Inflammatory macrophage (primary cell): ENCODE measurements at regions not wholly inside any gene's neighbourhood (a gene's known extent, or its start where the extent isn't known, plus 50 kb on each side); places are given as distances from the start of the nearest gene placed in this dataset.

Experiments used
- DNase-seq, 2 donors: peaks; one replicate each; pipeline ENCODE4 v3.0.0-alpha.2; 2020 to 2022

DNA sequence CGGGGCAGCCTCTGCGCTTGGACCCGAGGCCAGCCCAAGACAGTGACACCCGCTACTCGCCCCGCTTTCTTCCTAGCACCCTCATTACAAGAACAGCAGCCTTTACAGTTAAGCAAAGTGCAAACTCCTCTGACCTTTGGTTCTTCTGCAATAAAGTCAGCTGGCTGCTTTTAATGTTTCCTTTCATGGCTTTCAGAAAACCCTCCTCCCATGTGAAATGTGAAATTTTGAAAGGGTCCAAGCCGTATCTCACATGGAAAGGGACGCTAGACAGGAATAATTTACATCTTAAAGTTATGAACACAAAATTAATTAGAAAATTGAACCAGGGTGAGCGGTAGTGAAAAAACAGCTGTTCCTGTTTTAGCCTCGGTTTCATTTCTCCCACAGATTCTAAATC, 520.1 kb upstream of the FRG1 start:
- no peak for DNase-seq

- peak in 1 of 2 donors; percentile 3 for DNase-seq
These were observed 504.5 kb upstream of the FRG1 start for GRCh38 chr4:189436207-189436606.

DNA sequence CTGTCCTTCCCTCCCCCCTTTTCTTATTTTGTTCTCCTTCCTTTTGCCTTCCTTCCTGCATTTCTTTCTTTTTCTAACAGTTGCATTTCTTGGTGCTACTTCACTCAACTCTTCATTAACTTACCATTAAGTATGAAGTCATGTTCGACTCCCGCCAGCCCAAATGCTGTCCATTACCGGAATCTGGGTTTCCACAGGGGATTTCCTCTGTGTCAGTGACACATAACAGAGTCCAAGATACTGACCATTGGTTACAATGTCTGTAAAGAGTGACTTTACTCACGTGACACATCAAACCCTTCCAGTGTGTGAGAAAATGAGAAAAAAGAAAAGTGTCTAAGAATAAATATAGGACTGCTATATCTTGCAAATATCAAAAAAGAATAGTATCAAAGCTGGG, 500.0 kb upstream of the FRG1 start:
- no peak for DNase-seq

DNA sequence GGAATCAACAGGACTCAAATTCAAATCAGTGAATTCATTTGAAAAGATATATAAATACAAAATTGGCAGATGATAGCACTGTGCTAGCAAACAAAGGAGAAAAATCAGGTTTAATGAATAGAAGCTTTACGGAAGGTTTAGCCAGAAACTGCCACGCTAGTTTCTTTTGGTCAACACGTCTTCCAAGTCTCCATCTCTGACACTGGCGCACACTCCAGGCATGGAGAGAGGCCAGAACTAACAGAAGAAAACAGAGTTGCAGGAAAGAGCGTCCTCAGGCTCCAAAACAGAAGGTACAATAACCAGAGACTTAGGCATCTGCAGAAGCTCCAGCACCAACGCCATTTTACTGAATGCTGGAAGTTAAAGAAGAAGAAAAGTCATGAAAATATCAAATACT, 497.3 kb upstream of the FRG1 start:
- no peak for DNase-seq

DNA sequence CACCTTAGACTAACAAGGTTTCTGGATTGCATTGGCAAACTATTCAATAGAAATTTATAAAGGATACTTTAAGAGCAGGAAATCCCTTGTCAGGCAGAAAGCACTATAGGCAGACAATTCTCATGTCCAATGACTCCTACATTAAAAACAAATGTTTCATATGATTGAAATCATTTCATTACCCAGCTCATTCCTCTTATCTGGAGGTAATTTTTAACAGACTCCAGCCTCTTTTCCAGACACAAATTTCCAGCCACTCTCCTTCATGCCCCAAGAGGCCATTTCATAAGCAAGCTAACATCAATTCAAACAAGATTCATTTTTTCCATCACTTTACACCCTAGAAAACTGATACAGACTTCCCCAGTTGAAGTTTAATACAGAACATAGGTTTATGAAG, 495.1 kb upstream of the FRG1 start:
- no peak for DNase-seq

DNA sequence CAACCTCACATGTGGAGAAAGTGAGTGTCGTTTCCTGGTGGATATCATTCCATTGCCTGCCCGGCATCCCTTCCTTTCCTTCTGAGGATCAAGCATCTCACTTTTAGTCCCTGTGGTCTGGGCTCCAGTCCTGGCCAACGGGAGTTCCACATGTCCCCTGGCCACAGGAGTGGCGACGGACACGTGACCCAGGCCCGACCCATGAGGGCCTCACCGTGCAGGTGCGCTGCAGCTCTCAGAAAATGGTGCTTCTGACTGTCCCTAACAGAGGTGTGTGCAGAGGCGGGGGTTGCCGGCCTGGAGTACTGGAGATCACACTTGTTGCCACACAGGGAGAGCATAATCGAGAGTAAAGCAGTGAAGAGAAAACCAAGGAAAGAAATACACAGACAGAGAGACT, 476.9 kb upstream of the FRG1 start:
- no peak for DNase-seq

DNA sequence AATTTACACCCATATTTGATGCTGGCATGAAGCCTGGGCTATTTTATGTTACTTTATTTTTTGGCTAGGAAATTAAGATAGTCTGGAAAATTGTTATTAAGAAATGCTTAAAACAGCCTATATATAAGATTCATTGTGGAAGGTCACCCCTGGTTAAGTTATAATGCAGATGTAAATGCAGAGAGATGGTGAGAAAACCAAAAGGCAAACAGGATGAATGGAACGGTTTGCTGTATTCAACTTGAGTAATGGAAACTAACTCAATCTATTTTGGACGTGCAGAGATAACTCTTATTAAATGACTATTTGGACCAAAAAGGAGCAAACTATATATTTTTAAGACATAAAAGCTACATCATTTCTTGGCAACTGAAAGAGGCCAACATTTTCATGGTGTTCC, 446.3 kb upstream of the FRG1 start:
- DNase-seq, result no peak

- no peak for DNase-seq
These were observed 443.2 kb upstream of the FRG1 start for GRCh38 chr4:189497516-189497915.

DNA sequence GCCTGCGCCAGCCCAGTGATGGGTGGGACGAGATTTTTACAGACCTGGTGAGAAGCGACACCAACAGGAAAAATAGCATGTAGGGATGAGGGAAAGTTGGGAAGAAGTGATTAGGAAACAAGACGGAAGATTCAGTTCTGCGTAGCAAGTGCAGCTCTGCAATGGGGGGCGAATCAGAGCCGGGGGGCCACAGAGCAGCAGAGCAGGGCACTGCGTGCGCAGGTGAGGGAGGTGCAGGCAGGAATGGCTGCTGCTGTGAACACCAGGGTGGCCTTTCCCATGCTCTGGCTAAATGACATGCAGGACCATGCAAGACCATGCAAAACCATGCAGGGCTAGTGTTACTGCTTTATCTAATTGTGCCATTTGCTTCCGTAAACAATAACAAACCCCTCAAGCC, 442.7 kb upstream of the FRG1 start:
- DNase-seq, result no peak

DNA sequence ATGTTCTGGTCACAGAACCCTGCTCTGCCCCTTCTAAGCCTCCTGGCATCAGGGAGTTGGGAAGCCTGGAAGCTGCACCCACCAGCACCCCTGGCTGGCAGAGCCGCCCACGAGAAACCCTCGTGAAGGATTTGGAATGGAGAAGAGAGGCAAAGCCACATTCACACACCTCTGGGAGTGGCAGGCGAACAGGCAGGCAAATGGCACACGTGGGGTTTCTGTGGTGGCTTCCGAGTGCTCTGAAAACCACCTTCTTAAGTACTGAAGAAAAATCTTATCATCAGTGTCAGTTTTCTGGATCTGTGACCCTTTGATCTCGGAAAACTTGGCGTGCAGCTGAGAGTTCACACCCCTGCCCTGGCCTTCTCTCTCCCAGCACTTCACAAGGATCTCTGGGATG, 442.2 kb upstream of the FRG1 start:
- DNase-seq, result no peak

DNA sequence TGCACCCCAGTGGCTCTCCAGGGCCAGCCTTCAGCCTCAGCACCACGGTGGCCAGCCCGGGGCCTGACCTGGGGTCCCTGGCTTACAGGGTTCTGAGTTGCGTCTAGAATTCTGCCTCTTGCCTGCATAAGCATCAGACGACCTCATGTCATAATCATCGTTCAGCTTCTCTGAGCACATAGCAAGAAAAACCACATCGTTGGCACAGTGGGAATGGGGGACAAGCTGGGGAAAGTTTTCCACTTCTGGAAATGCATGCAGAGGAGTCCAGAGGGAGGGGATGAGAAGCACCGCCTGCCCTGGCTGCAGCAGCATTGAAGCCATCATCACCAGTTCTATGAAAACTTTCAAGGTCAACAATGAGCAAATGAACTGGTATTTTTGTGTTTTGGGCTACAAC, 441.0 kb upstream of the FRG1 start:
- no peak for DNase-seq

DNA sequence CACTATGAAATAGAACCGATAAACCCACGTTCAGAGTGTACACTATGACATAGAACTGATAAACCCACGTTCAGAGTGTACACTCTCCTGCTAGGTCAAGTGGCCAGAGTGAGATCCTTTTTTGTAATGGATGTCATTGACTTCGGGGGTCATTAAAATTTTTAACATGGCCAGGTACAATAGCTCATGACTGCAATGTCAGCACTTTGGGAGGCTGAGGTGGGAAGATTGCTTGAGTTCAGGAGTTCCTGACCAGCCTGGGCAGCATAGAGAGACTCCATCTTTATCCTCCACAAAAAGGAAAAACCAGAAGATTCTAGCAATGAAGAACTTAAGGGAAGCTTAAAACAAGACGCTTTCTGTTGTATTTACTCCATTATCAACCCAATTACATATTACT, 439.7 kb upstream of the FRG1 start:
- no peak for DNase-seq

DNA sequence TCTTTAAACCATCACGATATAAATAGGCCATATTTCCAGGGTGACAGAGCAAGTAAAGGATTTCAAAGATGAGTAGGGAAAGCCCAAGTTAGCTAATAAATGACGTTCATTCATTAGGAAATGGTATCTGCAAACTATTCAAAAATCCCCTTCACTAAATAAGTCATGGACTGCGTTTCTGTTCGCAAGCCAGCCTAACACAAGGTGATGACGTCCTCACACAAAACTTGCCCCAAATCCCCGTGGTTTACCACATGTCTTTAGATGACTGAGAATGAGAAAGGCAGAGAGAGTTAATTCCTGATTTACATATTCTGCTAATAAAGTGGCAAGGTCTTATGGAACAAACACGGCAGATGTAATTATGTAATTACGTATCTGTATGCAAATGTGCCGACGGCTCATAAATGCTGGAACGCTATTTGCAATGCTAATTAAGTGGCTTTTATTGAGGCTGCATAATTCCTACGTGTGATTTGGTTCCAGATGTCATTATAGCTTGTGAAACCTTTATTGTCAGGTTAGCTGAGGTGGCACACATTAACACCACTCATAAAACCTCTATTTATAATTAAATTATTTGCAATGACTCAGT, 437.7 kb upstream of the FRG1 start:
- no peak for DNase-seq

DNA sequence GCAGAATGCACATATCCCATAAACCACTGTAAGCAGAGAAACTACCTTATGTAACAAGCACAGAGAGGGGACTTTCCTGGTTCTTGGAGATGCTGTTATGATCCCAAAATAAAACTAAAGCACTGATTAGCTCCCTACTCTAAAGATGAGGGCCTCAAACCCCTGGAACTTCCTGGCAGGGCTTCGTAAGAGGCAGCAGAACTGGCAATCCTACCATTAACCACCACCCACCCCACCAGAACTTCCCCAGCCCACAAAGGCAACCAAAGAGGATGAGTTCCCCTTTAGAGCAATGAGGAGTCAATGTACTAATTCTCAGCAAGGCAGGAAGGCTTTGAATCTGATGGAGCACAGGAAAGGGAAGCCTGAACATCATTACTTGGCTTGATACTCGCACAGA, 436.5 kb upstream of the FRG1 start:
- DNase-seq, result peak; percentile 56 to 84

- no peak for DNase-seq
These were observed 435.3 kb upstream of the FRG1 start for GRCh38 chr4:189505380-189505779.

- DNase-seq, result no peak
These were observed 434.6 kb upstream of the FRG1 start for GRCh38 chr4:189506080-189506479.

DNA sequence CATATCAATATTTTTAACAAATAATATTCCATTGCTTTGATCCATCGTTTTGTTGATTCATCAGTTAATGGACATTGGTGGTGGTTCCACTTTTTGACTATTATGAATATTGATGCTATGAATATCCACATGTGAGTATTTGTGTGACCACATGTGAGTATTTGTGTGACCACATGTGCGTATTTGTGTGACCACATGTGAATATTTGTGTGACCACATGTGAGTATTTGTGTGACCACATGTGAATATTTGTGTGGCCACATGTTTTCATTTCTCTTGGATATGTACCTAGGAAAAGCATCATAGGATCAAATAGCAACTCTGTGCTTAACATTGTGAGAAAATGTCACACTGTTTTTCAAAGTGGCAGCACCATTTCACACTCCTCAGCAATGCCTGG, 433.6 kb upstream of the FRG1 start:
- no peak for DNase-seq

DNA sequence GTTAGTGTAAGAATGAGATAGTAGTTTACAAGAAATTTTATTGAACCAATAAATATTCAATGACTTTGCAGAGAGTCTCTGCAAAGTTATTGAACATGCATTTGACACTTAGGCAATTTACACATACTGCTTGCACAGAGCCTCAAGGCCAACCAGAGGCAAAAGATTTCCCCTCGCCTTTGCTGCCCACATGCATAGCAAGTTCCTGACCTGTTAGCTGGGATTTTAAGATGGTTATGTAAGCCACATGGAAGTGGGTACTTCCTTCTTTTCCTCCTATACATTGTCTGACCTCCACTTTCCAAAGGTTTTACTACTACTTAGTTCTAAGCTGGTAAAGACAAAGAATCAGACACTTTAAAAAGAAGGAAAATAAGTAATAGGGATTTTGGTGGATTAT, 430.1 kb upstream of the FRG1 start:
- peak; percentile 44 to 68 for DNase-seq

- no peak for DNase-seq
These were observed 429.1 kb upstream of the FRG1 start for GRCh38 chr4:189511581-189511980.

DNA sequence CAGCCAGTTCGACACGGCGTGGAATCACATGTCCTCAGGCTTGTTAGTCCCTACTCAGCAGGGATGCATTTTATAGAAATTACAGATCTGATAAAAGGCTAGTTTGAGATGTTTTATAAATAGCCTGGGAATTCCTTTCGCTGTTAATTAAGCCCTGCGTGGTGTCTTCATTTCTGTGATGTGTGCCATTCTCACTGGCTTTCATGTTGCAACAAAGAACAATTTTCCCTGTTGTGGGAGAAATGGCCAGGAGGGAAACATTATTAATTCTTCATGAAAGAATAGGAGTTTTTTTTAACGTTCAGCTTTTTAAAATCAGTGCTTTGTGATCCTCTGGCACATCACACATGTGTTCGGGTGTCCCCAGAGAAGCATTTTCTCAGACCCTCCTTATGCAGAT, 427.3 kb upstream of the FRG1 start:
- no peak for DNase-seq

GRCh38 chr4:189514209-189514608, 426.5 kb upstream of the FRG1 start:
- DNase-seq, result no peak

DNA sequence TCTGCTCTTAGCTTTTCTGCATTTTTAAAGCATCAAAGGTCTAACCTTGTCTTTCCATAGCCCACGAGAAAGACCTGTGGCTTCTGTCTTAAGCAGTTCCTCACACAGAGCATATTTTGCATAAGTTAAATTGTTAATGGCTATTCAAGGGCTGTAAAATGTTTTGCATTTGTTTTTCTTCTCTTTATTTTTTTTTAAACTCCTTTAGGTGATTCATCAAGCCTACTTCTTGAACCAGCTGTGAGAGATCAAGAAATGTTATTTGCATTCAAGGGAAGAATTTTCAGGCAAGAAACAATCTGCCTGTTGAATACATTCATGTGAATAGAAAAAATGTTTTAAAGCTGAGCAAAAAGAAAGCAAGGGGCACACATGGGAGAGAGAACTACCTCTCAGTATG, 423.8 kb upstream of the FRG1 start:
- DNase-seq, result no peak

DNA sequence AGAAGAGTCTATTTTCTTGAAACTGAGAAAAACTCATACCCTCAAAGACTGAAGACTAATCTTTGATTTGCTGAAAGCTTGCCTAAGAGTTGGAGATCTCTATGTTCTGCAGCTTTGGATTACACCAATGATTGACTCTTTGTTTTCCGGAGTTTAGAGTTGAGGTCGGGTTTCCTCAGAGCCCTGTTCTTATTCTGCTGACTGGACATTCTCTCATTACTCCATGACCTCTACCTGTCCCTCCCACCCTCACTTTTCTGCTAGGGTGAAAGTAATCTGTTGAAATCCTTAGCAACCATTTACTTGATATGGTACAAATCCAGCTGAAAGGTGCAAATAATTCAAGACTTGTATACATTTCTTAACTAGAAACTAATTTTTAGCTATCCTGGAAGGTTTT, 421.5 kb upstream of the FRG1 start:
- DNase-seq, result no peak

DNA sequence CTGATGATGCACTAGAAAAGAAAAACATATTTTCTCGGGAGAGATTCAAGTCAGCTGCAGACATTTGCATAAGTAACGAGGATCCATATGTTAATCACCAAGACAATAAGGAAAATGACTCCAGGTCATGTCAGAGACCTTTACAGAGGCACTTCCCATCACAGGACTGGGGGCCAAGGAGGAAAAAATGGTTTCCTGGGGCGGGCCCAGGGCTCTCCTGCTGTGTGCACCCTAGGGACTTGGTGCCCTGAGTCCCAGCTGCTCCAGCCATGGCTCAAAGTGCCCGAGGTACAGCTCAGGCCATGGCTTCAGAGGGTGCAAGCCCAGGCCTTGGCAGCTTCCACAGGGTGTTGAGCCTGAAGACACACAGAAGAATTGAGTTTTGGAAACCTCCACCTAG, 415.4 kb upstream of the FRG1 start:
- no peak for DNase-seq

GRCh38 chr4:189530848-189531247, 409.8 kb upstream of the FRG1 start:
- peak; percentile 80 to 88 for DNase-seq

- DNase-seq, result no peak
These were observed 407.1 kb upstream of the FRG1 start for GRCh38 chr4:189533603-189534002.
